Aorta (tissue), 5 donors: ENCODE measurements at regions not wholly inside any gene's neighbourhood (a gene's known extent, or its start where the extent isn't known, plus 50 kb on each side); places are given as distances from the start of the nearest gene placed in this dataset.

Source experiments
- ATAC-seq: fragments of 200-7000 bp; cut with Tn5 transposase; one replicate; pipeline ENCODE4 v1.9.1; 2022; ENCODE audit warnings: moderate library complexity; ENCODE audit not compliant: low FRiP score
- DNase-seq, 2 donors: peaks; one replicate each; pipeline ENCODE4 v3.0.0-alpha.2; 2020
- H3K27ac ChIP-seq, 2 donors: one replicate each; pipeline ENCODE4 v1.5.1; 2013; ENCODE audit warnings: low read length in 2 of 2, mild to moderate bottlenecking in 2 of 2, moderate library complexity in 2 of 2, control low read depth in 1 of 2, inconsistent platforms in 1 of 2, low read depth in 1 of 2
- H3K27me3 ChIP-seq, 2 donors: one replicate each; pipeline ENCODE4 v1.6.1; 2013; ENCODE audit warnings: control low read depth in 1 of 2, low read length in 1 of 2, mild to moderate bottlenecking in 1 of 2, moderate library complexity in 1 of 2; ENCODE audit not compliant: insufficient read depth in 2 of 2, control insufficient read depth in 1 of 2
- H3K36me3 ChIP-seq, 2 donors: one replicate each; pipeline ENCODE4 v1.6.1; 2013; ENCODE audit warnings: control low read depth in 1 of 2, low read length in 1 of 2, mild to moderate bottlenecking in 1 of 2; ENCODE audit not compliant: insufficient read depth in 2 of 2, control insufficient read depth in 1 of 2
- H3K4me1 ChIP-seq, 2 donors: one replicate each; pipeline ENCODE4 v1.6.1; 2013; ENCODE audit warnings: low read length in 2 of 2, control low read depth in 1 of 2, mild to moderate bottlenecking in 1 of 2, moderate library complexity in 1 of 2; ENCODE audit not compliant: insufficient read depth in 2 of 2, control insufficient read depth in 1 of 2
- H3K4me3 ChIP-seq, 2 donors: one replicate each; pipeline ENCODE4 v1.5.1; 2013; ENCODE audit warnings: low read length in 2 of 2, control low read depth in 1 of 2, mild to moderate bottlenecking in 1 of 2
- H3K9me3 ChIP-seq: one replicate; pipeline ENCODE4 v1.6.1; 2013; ENCODE audit warnings: mild to moderate bottlenecking, low read length; ENCODE audit not compliant: control insufficient read depth
- WGBS, 2 donors: extraction: QIAGEN DNeasy Blood & Tissue Kit; methylation state at CpG; one replicate each; pipeline ENCODE4 v1.1.7; 2013; 5-methylcytosine and 5-hydroxymethylcytosine counted together
- intact Hi-C, 2 donors: fragments of 100-400 bp; cut with DNase I; formaldehyde crosslinking; loops; one replicate each; pipeline versions ENCODE4 v1.14.2 to v1.15.0; 2022
- donor health status: healthy with polysubstance abuse.
- donor health status: Bipolar disorder and iron deficiency.
- donor health status: DM: no; HTN: no; CAD: no.
- donor health status: DM: no; HTN: no; CAD: no.
- donor health status: DM: yes; HTN: yes; CAD: no.

DNA sequence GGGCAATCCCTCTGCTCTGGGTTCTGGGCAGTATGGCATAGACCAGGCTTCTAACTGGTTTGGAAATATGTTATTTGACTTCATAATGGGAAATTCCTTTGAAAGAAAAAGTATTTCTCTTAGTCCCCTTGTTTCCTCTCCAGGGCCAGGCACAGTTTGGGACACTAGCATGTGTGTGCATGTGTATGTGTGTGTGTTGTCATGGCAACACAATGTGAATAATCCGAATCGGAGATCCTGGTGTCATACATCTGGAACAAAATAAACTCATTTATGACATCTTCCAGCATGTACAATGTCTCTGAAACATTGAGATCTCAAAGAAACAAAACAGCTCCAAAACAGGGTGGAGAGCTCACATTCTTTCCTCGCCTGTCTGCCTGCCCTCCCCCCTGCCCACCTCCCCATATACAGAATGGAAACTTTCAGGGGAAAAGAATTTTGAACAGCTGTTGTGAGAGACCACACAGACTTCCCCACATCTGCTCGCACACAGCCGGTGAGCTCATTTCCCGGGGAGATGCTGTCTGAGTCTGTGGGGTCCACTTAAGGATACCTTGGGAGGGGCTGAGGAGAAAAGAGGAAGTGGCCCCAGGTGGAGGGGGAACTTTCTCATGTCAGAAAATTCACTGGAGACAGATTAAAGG, 55.5 kb upstream of the PARP11 start:
- H3K27ac ChIP-seq, result no peak overlapping the region
- intact Hi-C loops, result no loop called here
- no peaks in the 10 kb centered on the region for H3K4me1 ChIP-seq
- peaks cover 0 to 2% of the 10 kb centered on the region in 2 donors for H3K27me3 ChIP-seq
- no peaks in the 10 kb centered on the region for H3K9me3 ChIP-seq
- no peak overlapping the region for H3K4me3 ChIP-seq
- no peaks in the 10 kb centered on the region for H3K36me3 ChIP-seq
- no peak for ATAC-seq
- no peak for DNase-seq
- 10 to 14% methylated on average over 6 of the region's 6 CpGs for WGBS, 2 donors

DNA sequence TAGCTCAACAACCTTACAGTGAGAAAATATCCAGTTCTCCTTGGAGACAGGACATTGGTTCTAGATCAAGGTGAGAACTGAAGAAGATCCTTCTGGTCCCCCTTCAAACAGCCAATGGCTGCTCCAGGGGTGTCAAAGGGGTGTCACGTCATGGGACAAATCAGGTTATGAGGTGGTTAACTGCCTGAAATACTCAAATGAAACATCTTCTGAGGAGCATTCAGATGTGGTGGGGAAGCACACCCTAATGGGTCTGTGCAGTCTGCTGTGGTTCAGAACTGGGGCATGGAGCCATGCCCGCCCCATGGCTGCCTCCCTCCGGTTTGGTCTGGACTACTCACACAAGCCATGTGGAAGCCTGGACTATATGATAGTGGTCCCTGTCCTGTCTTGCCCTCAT, 52.4 kb upstream of the PARP11 start:
- no peak for ATAC-seq
- 92% methylated on average over 3 of the region's 3 CpGs for WGBS, 2 donors
- Histone ChIP-seq H3K36me3 (no peaks in the 10 kb centered on the region), H3K4me1 (no peaks in the 10 kb centered on the region), H3K27me3 (peaks cover 0 to 2% of the 10 kb centered on the region in 2 donors), H3K27ac (no peak overlapping the region), H3K9me3 (no peaks in the 10 kb centered on the region), H3K4me3 (no peak overlapping the region)
- intact Hi-C loops, result no loop called here
- DNase-seq, result no peak

DNA sequence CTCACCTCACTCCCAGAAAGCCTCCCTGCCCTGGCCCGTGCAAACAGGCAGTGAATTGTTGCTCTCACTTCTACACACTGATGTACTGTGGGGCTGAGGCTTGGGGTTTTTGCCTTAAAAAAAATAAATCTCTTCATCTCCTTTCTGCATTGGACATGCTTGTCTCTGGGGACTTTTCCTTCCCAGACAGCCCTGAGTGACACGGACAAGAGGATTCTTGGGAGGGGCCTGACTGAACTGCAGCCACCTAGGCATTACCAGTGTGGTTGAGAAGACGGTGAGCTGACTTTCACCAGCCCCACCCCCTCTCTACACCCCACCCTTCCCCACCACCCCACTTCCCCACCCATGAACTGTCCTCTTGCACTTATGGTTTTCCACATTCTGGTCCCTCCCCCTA, 51.6 kb upstream of the PARP11 start:
- 37 to 60% methylated on average over 3 of the region's 3 CpGs for WGBS, 2 donors
- intact Hi-C loops, result no loop called here
- H3K9me3 ChIP-seq, result no peaks in the 10 kb centered on the region
- H3K27ac ChIP-seq, result no peak overlapping the region
- DNase-seq (no peak), ATAC-seq (no peak)
- H3K4me3 ChIP-seq, result no peak overlapping the region
- H3K4me1 ChIP-seq, result peaks cover 0 to 4% of the 10 kb centered on the region in 2 donors
- peaks cover 0 to 2% of the 10 kb centered on the region in 2 donors for H3K27me3 ChIP-seq
- H3K36me3 ChIP-seq, result no peaks in the 10 kb centered on the region

DNA sequence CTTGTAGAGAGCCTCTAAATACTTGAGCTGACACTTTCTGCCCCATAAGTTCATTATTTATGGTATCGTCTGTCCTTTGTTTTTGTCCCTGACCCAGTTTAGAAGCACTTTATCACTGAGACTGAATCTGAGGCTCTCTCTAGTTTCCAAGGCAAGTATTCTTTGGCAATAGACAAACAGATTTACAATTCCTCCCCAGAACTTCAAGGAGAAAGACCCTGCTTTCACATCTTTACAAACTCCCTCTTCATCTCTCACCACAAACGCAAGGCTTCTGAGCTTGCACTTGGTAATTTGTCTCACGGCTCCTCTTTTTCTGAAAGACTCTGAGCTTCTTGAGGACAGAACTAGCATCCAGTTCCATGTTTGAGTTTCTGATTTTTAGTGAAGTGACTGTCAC, 49.8 kb upstream of the PARP11 start:
- ATAC-seq, result no peak
- 44 to 47% methylated on average over 3 of the region's 3 CpGs for WGBS, 2 donors
- no peak for DNase-seq
- H3K4me3 ChIP-seq, result no peak overlapping the region
- no peak overlapping the region for H3K27ac ChIP-seq
- peaks cover 0 to 2% of the 10 kb centered on the region in 2 donors for H3K27me3 ChIP-seq
- no peaks in the 10 kb centered on the region for H3K36me3 ChIP-seq
- H3K9me3 ChIP-seq, result no peaks in the 10 kb centered on the region
- peaks cover 0 to 4% of the 10 kb centered on the region in 2 donors for H3K4me1 ChIP-seq
- intact Hi-C loops, result no loop called here
